ENCODE measurements at regions not wholly inside any gene's neighbourhood (a gene's known extent, or its start where the extent isn't known, plus 50 kb on each side); places are given as distances from the start of the nearest gene placed in this dataset.
"Not testable (repeated sequence)": the region's sequence is repeated elsewhere in the genome, so short reads cannot be mapped to it uniquely, and the experiment has no call there.

- no peak for TF ChIP-seq EZH2phosphoT487 (conservative IDR thresholded peaks at IDR 0.05; ENCODE audit: low read length)
- TF ChIP-seq CTCF (IDR thresholded peaks at IDR 0.05; ENCODE audit: insufficient read depth, low read length, poor library complexity, severe bottlenecking), result no peak
- H3K9me3 ChIP-seq (ENCODE audit: insufficient read depth, low read length), result no peaks in the 10 kb centered on the region
- H2AFZ ChIP-seq (ENCODE audit: low read depth, low read length, severe bottlenecking), result no peak overlapping the region
- no peaks in the 10 kb centered on the region for H3K36me3 ChIP-seq (ENCODE audit: low read length)
- no peak overlapping the region for H3K4me3 ChIP-seq (ENCODE audit: insufficient read depth, low read length, poor library complexity, severe bottlenecking)
- H3K9me2 ChIP-seq (replicated peaks; ENCODE audit: insufficient read depth, low read length), result no peaks in the 10 kb centered on the region
- H3K79me2 ChIP-seq (ENCODE audit: insufficient read depth, low read length), result no peaks in the 10 kb centered on the region
- no peak overlapping the region for H3K27ac ChIP-seq (ENCODE audit: low read depth, low read length)
- H4K20me1 ChIP-seq (ENCODE audit: low read depth, low read length), result no peaks in the 10 kb centered on the region
- no peak overlapping the region for H3K9ac ChIP-seq (ENCODE audit: low read length)
- no peak overlapping the region for H3K4me2 ChIP-seq (ENCODE audit: low read depth, low read length, poor library complexity, severe bottlenecking)
- H3K27me3 ChIP-seq (ENCODE audit: low read length), result no peaks in the 10 kb centered on the region
- no peaks in the 10 kb centered on the region for H3F3A ChIP-seq (ENCODE audit: insufficient read depth)
These were observed 412.6 kb upstream of the SMIM21 start for GRCh38 chr18:75840131-75840530.

GRCh38 chr18:75839686-75840085, 412.2 kb upstream of the SMIM21 start:
- not testable (repeated sequence) for H3K36me3 ChIP-seq (ENCODE audit: low read length); H3K4me2 ChIP-seq (ENCODE audit: low read depth, low read length, poor library complexity, severe bottlenecking); H4K20me1 ChIP-seq (ENCODE audit: low read depth, low read length); H3K9me3 ChIP-seq (ENCODE audit: insufficient read depth, low read length); H3K27ac ChIP-seq (ENCODE audit: low read depth, low read length); H3K27me3 ChIP-seq (ENCODE audit: low read length); H2AFZ ChIP-seq (ENCODE audit: low read depth, low read length, severe bottlenecking); H3K9ac ChIP-seq (ENCODE audit: low read length); H3K4me3 ChIP-seq (ENCODE audit: insufficient read depth, low read length, poor library complexity, severe bottlenecking); H3F3A ChIP-seq (ENCODE audit: insufficient read depth); H3K9me2 ChIP-seq (replicated peaks; ENCODE audit: insufficient read depth, low read length); H3K79me2 ChIP-seq (ENCODE audit: insufficient read depth, low read length)

DNA sequence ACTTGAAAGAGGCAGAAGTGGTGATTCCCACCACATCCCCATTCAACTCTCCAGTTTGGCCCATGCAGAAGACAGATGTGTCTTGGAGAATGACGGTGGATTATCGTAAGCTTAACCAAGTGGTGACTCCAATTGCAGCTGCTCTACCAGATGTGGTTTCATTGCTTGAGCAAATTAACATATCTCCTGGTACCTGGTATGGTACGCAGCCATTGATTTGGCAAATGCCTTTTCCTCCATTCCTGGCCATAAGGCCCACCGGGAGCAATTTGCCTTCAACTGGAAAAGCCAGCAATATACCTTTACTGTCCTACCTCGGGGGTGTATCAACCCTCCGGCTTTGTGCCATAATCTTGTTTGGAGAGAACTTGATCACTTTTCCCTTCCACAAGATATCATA, 411.5 kb upstream of the SMIM21 start:
- Histone ChIP-seq H3K9me3 (ENCODE audit: insufficient read depth, low read length) (no peaks in the 10 kb centered on the region), H3F3A (ENCODE audit: insufficient read depth) (no peaks in the 10 kb centered on the region), H3K27me3 (ENCODE audit: low read length) (no peaks in the 10 kb centered on the region), H3K4me3 (ENCODE audit: insufficient read depth, low read length, poor library complexity, severe bottlenecking) (no peak overlapping the region), H3K9me2 (replicated peaks; ENCODE audit: insufficient read depth, low read length) (no peaks in the 10 kb centered on the region), H3K79me2 (ENCODE audit: insufficient read depth, low read length) (no peaks in the 10 kb centered on the region), H3K27ac (ENCODE audit: low read depth, low read length) (no peak overlapping the region), H2AFZ (ENCODE audit: low read depth, low read length, severe bottlenecking) (no peak overlapping the region), H3K4me2 (ENCODE audit: low read depth, low read length, poor library complexity, severe bottlenecking) (no peak overlapping the region), H3K9ac (ENCODE audit: low read length) (no peak overlapping the region), H3K36me3 (ENCODE audit: low read length) (no peaks in the 10 kb centered on the region), H4K20me1 (ENCODE audit: low read depth, low read length) (no peaks in the 10 kb centered on the region)
- no peak for TF ChIP-seq CTCF (IDR thresholded peaks at IDR 0.05; ENCODE audit: insufficient read depth, low read length, poor library complexity, severe bottlenecking)
- no peak for TF ChIP-seq EZH2phosphoT487 (conservative IDR thresholded peaks at IDR 0.05; ENCODE audit: low read length)

DNA sequence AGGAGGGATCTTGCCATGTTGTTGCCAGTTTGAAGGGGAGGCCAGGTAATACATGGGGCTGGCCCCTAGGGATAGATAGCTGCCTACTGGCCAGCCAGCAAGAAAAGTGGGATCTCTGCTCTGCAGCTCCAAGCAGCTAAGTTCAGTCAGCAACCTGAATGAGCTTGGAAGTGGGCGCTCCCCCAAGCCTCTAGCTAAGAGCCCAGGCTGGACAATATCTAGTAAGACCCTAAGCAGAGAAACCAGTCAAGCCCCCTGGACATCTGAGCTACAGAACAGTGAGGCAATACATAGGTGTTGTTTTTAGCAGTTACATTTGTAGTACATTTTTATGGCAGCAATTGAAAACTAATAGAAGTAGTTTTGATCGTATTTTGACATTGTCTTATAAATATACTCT, 409.8 kb upstream of the SMIM21 start:
- Histone ChIP-seq H2AFZ (ENCODE audit: low read depth, low read length, severe bottlenecking) (no peak overlapping the region), H3K4me2 (ENCODE audit: low read depth, low read length, poor library complexity, severe bottlenecking) (no peak overlapping the region), H3K9me2 (replicated peaks; ENCODE audit: insufficient read depth, low read length) (no peaks in the 10 kb centered on the region), H3K27ac (ENCODE audit: low read depth, low read length) (no peak overlapping the region), H3F3A (ENCODE audit: insufficient read depth) (no peaks in the 10 kb centered on the region), H3K4me3 (ENCODE audit: insufficient read depth, low read length, poor library complexity, severe bottlenecking) (no peak overlapping the region), H3K36me3 (ENCODE audit: low read length) (no peaks in the 10 kb centered on the region), H3K79me2 (ENCODE audit: insufficient read depth, low read length) (no peaks in the 10 kb centered on the region), H3K9ac (ENCODE audit: low read length) (no peak overlapping the region), H4K20me1 (ENCODE audit: low read depth, low read length) (no peaks in the 10 kb centered on the region), H3K9me3 (ENCODE audit: insufficient read depth, low read length) (no peaks in the 10 kb centered on the region), H3K27me3 (ENCODE audit: low read length) (no peaks in the 10 kb centered on the region)
- TF ChIP-seq CTCF (IDR thresholded peaks at IDR 0.05; ENCODE audit: insufficient read depth, low read length, poor library complexity, severe bottlenecking) (no peak), EZH2phosphoT487 (conservative IDR thresholded peaks at IDR 0.05; ENCODE audit: low read length) (no peak)
